CD14-positive monocyte (primary cell): ENCODE measurements at regions not wholly inside any gene's neighbourhood (a gene's known extent, or its start where the extent isn't known, plus 50 kb on each side); places are given as distances from the start of the nearest gene placed in this dataset.

Experiments
- DNase-seq, 3 donors: peaks; one replicate each; pipeline ENCODE4 v3.0.0-alpha.2; 2011 to 2022
- H2AFZ ChIP-seq: 2 replicates; pipeline ENCODE4 v1.6.0; 2012; ENCODE audit warnings: mild to moderate bottlenecking, low read depth, low read length, inconsistent platforms; ENCODE audit not compliant: insufficient read depth, poor library complexity, severe bottlenecking
- H3K27ac ChIP-seq, 2 donors: 1 replicate in 1 of 2; 2 replicates in 1 of 2; pipeline ENCODE4 v1.5.1; 2012 to 2013; ENCODE audit warnings: low read length in 2 of 2, control low read depth in 1 of 2, inconsistent platforms in 1 of 2, low read depth in 1 of 2, mild to moderate bottlenecking in 1 of 2
- H3K27me3 ChIP-seq, 2 donors: one replicate each; pipeline versions ENCODE4 v1.6.0 to v1.6.1; 2011 to 2013; ENCODE audit warnings: low read length in 2 of 2; ENCODE audit not compliant: control insufficient read depth in 2 of 2, insufficient read depth in 2 of 2
- H3K36me3 ChIP-seq, 2 donors: replicated peaks in 1 of 2; 1 replicate in 1 of 2; 2 replicates in 1 of 2; pipeline versions ENCODE4 v1.5.1 to v1.6.1; 2012 to 2013; ENCODE audit warnings: low read length in 2 of 2, control low read depth in 1 of 2, inconsistent platforms in 1 of 2, mild to moderate bottlenecking in 1 of 2; ENCODE audit not compliant: insufficient read depth in 2 of 2, control insufficient read depth in 1 of 2
- H3K4me1 ChIP-seq, 2 donors: 1 replicate in 1 of 2; 2 replicates in 1 of 2; pipeline versions ENCODE4 v1.5.1 to v1.6.1; 2012 to 2013; ENCODE audit warnings: low read length in 2 of 2, control low read depth in 1 of 2, inconsistent platforms in 1 of 2, mild to moderate bottlenecking in 1 of 2, moderate library complexity in 1 of 2; ENCODE audit not compliant: insufficient read depth in 2 of 2, control insufficient read depth in 1 of 2
- H3K4me2 ChIP-seq: replicated peaks from 2 replicates; pipeline ENCODE3; 2012; ENCODE audit warnings: low read length, moderate library complexity, mild to moderate bottlenecking; ENCODE audit not compliant: poor library complexity, severe bottlenecking; ENCODE audit errors: extremely low read depth
- H3K4me3 ChIP-seq, 3 experiments: fragments of 200-600 bp in 1 of 3; sonication (generic) in 1 of 3; replicated peaks in 1 of 3; 1 replicate in 2 of 3; 2 replicates in 1 of 3; pipeline ENCODE4 v1.5.1; 2011 to 2013; ENCODE audit warnings: low read length in 3 of 3, mild to moderate bottlenecking in 3 of 3, control low read depth in 2 of 3, low read depth in 2 of 3, inconsistent platforms in 1 of 3, moderate library complexity in 1 of 3
- H3K79me2 ChIP-seq: 2 replicates; pipeline ENCODE4 v1.6.0; 2012; ENCODE audit warnings: mild to moderate bottlenecking, control low read depth, inconsistent platforms, low read length, moderate library complexity; ENCODE audit not compliant: insufficient read depth
- H3K9ac ChIP-seq: 2 replicates; pipeline ENCODE4 v1.6.0; 2017; ENCODE audit warnings: low read length, mild to moderate bottlenecking; ENCODE audit not compliant: insufficient read depth, poor library complexity, severe bottlenecking
- H3K9me3 ChIP-seq, 2 donors: replicated peaks in 1 of 2; 1 replicate in 1 of 2; 2 replicates in 1 of 2; pipeline versions ENCODE4 v1.5.1 to v1.6.1; 2012 to 2013; ENCODE audit warnings: low read length in 2 of 2, control low read depth in 1 of 2; ENCODE audit not compliant: control insufficient read depth in 1 of 2, insufficient read depth in 1 of 2
- H4K20me1 ChIP-seq: 2 replicates; pipeline ENCODE4 v1.6.0; 2012; ENCODE audit warnings: mild to moderate bottlenecking, low read length, control low read depth, moderate library complexity; ENCODE audit not compliant: insufficient read depth
- H3K27ac Mint-ChIP-seq, 7 donors: one replicate each; pipeline ENCODE4 v1.8.0; 2020; ENCODE audit warnings: mild to moderate bottlenecking in 7 of 7, mixed read lengths in 7 of 7, moderate library complexity in 6 of 7, inconsistent platforms in 2 of 7
- H3K27me3 Mint-ChIP-seq, 3 donors: one replicate each; pipeline ENCODE4 v1.8.0; 2021 to 2022; ENCODE audit warnings: low read depth in 3 of 3, mild to moderate bottlenecking in 3 of 3, mixed read lengths in 3 of 3, moderate library complexity in 3 of 3, inconsistent platforms in 1 of 3
- H3K36me3 Mint-ChIP-seq, 2 donors: one replicate each; pipeline ENCODE4 v1.8.0; 2020; ENCODE audit warnings: mixed read lengths in 2 of 2, inconsistent platforms in 1 of 2, mild to moderate bottlenecking in 1 of 2
- H3K4me1 Mint-ChIP-seq: one replicate; pipeline ENCODE4 v1.8.0; 2020; ENCODE audit warnings: mild to moderate bottlenecking, mixed read lengths
- H3K4me3 Mint-ChIP-seq, 2 donors: one replicate each; pipeline ENCODE4 v1.8.0; 2020; ENCODE audit warnings: mild to moderate bottlenecking in 2 of 2, mixed read lengths in 2 of 2, moderate library complexity in 1 of 2
- H3K9me3 Mint-ChIP-seq, 7 donors: one replicate each; pipeline ENCODE4 v1.8.0; 2020 to 2022; ENCODE audit warnings: mixed read lengths in 7 of 7, mild to moderate bottlenecking in 6 of 7, moderate library complexity in 6 of 7, inconsistent platforms in 2 of 7
- CTCF ChIP-seq: fragments of 200-600 bp; IDR thresholded peaks from one replicate; pipeline ENCODE4 v1.8.0; 2022; ENCODE audit warnings: antibody characterized with exemption, mild to moderate bottlenecking
- WGBS: methylation state at CpG from one replicate; pipeline ENCODE4 v1.1.5; 2013; ENCODE audit warnings: missing lambda C conversion rate; ENCODE audit not compliant: insufficient coverage; 5-methylcytosine and 5-hydroxymethylcytosine counted together
- intact Hi-C, 2 donors: fragments of 100-400 bp; cut with micrococcal nuclease; formaldehyde crosslinking; loops; one replicate each; pipeline versions ENCODE4 v1.15.0 to v1.15.1; 2023

DNA sequence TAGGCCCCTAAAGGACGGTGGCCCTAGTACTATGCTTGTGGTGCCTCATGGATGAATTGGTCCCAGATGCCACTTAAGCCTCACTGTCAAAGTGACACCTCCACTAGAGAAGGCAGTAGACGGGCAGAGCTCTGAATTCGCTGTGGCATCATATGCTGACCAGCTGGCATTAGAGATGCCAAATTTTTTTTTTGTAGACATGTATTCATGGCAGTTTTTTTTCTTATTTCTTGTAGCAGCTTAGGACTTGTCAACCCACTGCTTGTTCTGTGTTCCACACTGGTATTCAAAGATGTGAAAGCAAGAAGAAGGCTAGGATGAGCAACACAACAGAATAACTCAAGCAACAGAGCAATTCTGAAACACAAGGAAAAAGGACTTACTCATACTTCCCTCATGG lies 212.5 kb downstream of the DLEU7 start:
- H3K79me2 ChIP-seq, result no peaks in the 10 kb centered on the region
- Mint-ChIP-seq H3K27ac (peak overlapping the region in 1 of 7 donors; percentile 65), H3K9me3 (peaks cover 0 to 7% (median 3%) of the 10 kb centered on the region in 7 donors), H3K27me3 (no peaks in the 10 kb centered on the region), H3K36me3 (peaks cover 2 to 3% of the 10 kb centered on the region in 2 donors), H3K4me3 (no peak overlapping the region), H3K4me1 (peaks cover 65% of the 10 kb centered on the region)
- H3K4me2 ChIP-seq, result no peak overlapping the region
- H3K9ac ChIP-seq, result no peak overlapping the region
- no peak for DNase-seq
- H3K36me3 ChIP-seq, result no peaks in the 10 kb centered on the region
- no peak overlapping the region for H2AFZ ChIP-seq
- H4K20me1 ChIP-seq, result no peaks in the 10 kb centered on the region
- no peak for TF ChIP-seq CTCF
- intact Hi-C loops, result loop anchor here (10.0 kb wide), 4 partner anchors 84 to 636 kb away; partner anchors contain the start of gene TRIM13 (in 1 of the 2)
- no peak overlapping the region for H3K4me3 ChIP-seq
- no peak overlapping the region for H3K27ac ChIP-seq
- H3K4me1 ChIP-seq, result peaks cover 60 to 78% of the 10 kb centered on the region in 2 donors
- H3K9me3 ChIP-seq, result no peaks in the 10 kb centered on the region
- 100% methylated on average over 1 of the region's 3 CpGs for WGBS
- no peaks in the 10 kb centered on the region for H3K27me3 ChIP-seq

DNA sequence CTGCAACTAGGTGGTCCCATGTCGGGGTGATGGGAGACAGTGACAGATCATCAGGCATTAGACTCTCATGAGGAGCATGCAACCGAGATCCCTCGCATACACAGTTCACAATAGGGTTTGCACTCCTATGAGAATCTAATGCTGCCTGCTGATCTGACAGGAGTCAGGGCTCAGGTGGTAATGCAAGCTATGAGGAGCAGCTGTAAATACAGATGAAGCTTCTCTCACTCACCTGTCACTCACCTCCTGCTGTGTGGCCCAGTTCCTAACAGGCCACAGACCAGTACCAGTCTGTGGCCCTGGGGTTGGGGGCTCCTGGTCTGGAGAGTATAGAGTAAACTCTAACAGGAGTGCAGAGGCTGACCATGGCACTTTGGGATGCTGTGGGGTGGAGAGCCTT lies 209.2 kb downstream of the DLEU7 start:
- Mint-ChIP-seq H3K4me1 (peaks cover 61% of the 10 kb centered on the region), H3K9me3 (peaks cover 0 to 5% (median 0%) of the 10 kb centered on the region in 7 donors), H3K4me3 (no peak overlapping the region), H3K27ac (peak overlapping the region; percentile 95 to 100 (median 99)), H3K36me3 (no peaks in the 10 kb centered on the region), H3K27me3 (no peaks in the 10 kb centered on the region)
- DNase-seq, result no peak
- Histone ChIP-seq H3K27me3 (no peaks in the 10 kb centered on the region), H3K27ac (peak overlapping the region; percentile 100), H4K20me1 (no peaks in the 10 kb centered on the region), H3K9me3 (no peaks in the 10 kb centered on the region), H3K36me3 (no peaks in the 10 kb centered on the region), H3K4me1 (peaks cover 60 to 72% of the 10 kb centered on the region in 2 donors), H3K4me3 (no peak overlapping the region), H3K9ac (peak overlapping the region; percentile 59), H3K4me2 (no peak overlapping the region), H3K79me2 (no peaks in the 10 kb centered on the region), H2AFZ (peak overlapping the region; percentile 67)
- 95% methylated on average over 3 of the region's 3 CpGs for WGBS
- intact Hi-C loops, result loop anchor here (10.0 kb wide), 4 partner anchors 80 to 640 kb away; partner anchors contain the start of gene TRIM13 (in 1 of the 2)
- TF ChIP-seq CTCF, result no peak
